SK-MEL-5 (cell line): ENCODE measurements at regions not wholly inside any gene's neighbourhood (a gene's known extent, or its start where the extent isn't known, plus 50 kb on each side); places are given as distances from the start of the nearest gene placed in this dataset.
"Not testable (repeated sequence)": the region's sequence is repeated elsewhere in the genome, so short reads cannot be mapped to it uniquely, and the experiment has no call there.

Source experiments
- DNase-seq: peaks from one replicate; pipeline ENCODE4 v3.0.0-alpha.2; 2016; ENCODE audit warnings: low read depth, low spot score
- in situ Hi-C: cut with HindIII; loops from 2 replicates; pipeline ENCODE4 v1.10.0; 2016; ENCODE audit warnings: low sequenced_read_pairs, high pct_unique_total_duplicates, low pct_unique_long_range_greater_than_20kb

GRCh38 chr15:99478977-99479376 is 86.8 kb upstream of the MEF2A start:
- DNase-seq = no peak
- in situ Hi-C loops = no loop called here

GRCh38 chr15:99480016-99480810 is 85.6 kb upstream of the MEF2A start:
- in situ Hi-C loops = no loop called here
- no peak for DNase-seq

DNA sequence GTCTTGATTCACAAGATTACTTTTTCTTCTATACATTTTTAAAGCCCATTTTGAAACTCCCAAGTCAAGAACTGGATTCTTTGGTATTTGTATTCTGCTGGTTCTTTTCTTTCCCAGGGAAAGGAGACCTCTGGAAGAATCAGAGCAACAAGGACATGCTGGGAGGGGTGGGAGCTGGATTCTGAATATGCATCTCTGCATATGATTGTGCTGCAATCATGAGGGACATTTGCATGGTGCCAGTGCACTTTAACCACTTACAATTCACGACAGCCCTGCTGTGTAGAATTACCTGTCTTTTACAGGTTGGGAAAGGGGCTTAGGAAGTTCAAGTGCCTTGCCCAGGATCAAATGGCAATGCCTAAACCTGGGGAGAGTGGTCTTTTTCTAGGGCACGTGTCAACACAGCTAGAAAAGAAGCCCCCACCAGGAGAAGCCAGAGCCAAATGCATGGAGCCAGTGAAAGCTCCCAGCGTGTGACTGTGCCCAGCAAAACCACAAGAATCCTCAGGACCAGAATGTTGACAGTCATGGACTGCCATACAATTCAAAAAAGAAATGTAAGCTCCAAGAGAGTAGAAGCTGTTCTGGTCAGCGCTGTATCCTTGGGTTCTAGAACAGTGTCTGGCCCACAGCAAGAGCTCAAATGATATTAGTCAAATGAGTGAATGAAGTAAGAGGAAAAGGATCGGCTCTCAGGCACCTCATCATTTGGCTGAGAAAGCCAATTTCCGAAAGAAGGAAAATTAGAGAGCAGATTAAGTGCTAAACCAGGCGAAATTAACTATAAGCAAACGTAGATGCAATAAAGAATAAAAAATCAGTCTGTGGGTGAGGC is 84.5 kb upstream of the MEF2A start:
- in situ Hi-C loops = no loop called here
- no peak for DNase-seq

DNA sequence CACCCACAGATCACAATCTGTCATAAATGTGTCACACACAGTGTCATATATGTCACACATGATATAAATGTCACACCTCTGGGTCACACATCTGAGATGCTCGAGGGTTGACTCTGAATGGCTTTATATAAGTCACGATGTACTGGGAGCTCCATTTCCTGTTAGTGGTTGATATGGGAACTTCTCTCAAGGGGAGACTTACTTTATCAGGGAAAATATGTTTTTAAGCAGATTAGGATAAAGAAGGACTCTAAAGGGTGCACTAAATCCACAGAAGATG is 83.9 kb upstream of the MEF2A start:
- in situ Hi-C loops = no loop called here
- DNase-seq = no peak

GRCh38 chr15:99482993-99483392 is 82.8 kb upstream of the MEF2A start:
- no peak for DNase-seq
- in situ Hi-C loops = no loop called here

- in situ Hi-C loops = no loop called here
- peak; percentile 53 for DNase-seq
Observed at GRCh38 chr15:99485153-99485961, 80.4 kb upstream of the MEF2A start.

DNA sequence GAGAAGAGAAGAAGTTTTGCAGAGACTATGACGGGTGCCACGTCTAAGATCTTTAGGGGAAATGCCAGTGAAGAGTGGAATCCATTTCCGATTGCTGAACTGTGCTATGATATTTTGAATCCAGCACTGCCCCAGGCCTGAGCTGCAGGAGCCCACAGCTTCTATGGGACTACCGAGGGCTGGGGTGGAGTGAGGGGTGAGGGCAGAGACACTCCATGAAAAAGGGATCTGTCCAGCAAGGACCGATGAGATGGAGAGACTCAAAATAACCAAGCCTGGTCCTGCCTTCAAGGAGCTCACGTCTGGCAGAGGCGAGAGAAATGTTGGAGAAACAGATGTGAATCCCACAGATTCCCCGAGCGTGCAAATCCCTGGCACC is 79.8 kb upstream of the MEF2A start:
- DNase-seq = no peak
- in situ Hi-C loops = no loop called here

DNA sequence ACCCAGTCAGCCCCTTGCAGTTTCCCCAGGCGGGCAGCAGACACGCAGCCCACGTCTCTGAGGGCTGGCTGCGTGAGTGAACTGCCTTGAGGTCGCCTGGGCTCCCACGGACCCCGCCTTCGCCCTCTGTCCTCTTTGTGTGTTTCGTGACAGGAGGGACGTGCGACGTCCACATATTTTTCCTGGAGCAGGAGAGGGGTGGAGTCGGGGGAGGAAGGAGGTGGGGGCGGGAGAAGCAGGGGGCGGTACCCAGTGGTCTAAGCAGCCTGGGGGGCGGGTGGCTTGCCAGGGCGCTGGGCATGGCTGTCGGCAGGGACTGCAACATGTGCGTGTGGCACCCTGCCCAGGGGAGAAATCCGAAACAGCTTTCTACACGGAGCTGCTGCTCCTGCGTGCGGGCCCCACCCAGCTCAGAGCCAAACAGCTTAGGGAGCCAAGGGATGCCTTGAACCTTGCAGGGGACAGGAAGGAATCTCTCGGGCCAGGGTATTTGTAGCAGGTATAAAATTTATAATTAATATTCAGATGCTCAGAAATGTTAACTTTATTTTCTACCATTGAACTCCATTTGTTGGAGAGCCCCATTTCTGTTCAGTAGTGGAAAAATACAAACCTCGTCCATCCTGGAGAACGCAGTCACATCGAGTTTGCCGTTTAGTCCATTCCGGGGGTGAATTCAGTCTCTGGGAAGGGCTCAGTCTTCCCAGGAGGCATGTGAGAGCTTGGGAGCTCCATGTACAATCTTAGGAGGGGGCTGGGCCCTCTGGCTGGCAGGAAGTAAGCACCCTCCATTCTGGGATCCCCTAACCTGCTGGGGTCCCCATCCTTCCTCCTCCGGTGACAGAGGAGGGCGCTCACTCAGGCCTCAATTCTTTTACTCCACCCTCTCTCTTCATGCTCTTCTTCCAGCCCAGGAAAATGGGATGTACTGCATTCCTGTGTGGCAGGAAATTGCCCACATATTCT is 79.1 kb upstream of the MEF2A start:
- DNase-seq = peak; percentile 62
- in situ Hi-C loops = no loop called here

DNA sequence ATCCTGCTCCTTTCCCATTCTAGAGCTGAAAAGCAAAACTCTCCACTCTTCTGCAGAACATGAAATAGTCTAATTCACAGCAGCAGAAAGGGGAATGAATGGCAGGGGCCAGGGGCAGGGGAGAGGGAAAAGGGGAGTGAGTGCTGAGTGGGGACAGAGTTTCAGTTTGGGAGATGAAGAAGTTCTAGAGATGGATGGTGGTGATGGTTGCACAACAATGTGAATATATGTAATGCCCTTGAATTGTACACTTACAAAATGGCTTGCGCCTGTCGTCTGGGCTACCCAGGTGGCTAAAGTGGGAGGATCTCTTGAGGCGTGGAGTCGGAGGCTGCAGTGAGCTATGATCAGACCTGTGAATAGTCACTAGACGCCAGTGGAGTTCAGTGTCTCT is 78.5 kb upstream of the MEF2A start:
- DNase-seq = no peak
- in situ Hi-C loops = no loop called here

DNA sequence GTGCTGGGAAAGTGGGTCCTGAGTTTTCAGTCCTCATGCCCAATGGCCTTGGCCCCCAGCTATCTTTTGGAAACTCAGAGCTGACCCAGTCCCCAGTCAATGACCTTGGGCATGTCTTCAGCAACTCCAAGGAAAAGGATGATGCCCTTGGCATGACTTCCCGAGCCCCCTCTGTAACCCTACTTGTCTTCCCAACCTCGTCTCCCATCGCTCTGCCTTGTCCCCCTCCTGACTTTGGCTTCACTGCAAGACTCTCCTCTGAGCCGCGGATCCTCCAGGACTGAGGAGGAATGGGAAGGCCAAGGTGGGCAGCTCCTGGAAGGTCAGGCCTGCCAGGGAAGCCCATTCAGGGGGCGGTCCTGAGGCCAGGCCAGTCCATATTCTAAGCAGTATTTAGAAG is 73.5 kb upstream of the MEF2A start:
- in situ Hi-C loops = no loop called here
- DNase-seq = no peak

DNA sequence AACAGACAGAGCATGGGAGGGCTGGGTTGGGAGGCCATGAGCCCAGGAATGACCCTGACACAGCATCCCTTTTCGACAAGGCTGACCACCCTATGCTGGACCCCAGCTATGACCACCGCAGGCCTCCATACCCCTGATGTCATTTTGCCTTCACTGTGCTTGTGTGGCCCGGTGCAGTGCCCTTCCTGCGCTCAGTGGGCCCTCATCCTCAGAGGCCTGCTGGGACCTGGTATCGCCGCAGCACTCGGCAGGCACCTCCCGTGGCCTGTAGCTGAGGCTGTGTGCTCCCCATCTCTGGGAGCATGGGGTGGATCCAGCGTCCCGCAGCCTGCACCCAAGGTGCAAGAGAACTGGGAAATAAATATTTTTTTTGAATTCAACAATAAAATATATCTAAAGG is 73.1 kb upstream of the MEF2A start:
- no peak for DNase-seq
- in situ Hi-C loops = no loop called here

DNA sequence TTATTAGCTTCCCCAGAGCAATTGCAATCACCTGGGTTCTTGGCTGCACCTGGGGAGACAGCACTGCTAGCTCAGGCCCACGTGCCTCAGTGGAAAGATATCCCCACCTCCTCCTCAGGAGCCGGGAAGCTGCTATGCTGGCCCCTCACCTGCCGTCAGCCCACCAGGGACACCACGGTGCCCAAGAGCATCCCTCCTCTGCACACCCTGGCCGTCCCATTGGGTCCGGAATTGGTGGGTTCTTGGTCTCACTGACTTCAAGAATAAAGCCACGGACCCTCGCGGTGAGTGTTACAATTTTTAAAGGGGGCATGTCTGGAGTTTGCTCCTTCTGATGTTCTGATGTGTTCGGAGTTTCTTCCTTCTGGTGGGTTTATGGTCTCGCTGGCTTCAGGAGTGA is 72.3 kb upstream of the MEF2A start:
- in situ Hi-C loops = no loop called here
- DNase-seq = no peak

DNA sequence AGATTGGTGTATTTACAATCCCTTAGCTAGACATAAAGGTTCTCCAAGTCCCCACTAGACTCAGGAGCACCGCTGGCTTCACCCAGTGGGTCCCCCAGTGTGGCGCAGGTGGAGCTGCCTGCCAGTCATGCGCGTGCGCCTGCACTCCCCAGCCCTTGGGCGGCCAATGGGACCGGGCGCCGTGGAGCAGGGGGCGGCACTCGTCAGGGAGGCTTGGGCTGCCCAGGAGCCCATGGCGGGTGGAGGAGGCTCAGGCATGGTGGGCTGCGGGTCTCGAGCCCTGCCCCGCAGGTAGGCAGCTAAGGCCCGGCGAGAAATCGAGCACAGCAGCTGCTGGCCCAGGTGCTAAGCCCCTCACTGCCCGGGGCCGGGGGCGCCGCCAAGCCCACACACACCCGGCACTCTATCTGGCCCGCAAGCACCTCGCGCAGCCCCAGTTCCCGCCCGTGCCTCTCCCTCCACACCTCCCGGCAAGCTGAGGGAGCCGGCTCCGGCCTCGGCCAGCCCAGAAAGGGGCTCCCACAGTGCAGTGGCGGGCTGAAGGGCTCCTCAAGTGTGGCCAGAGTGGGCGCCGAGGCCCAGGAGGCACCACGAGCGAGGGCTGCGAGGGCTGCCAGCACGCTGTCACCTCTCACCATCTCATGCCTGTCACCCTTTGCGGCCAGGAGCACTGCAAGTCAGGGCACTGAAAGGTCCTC is 71.1 kb upstream of the MEF2A start:
- DNase-seq, in situ Hi-C loops: not testable (repeated sequence)

DNA sequence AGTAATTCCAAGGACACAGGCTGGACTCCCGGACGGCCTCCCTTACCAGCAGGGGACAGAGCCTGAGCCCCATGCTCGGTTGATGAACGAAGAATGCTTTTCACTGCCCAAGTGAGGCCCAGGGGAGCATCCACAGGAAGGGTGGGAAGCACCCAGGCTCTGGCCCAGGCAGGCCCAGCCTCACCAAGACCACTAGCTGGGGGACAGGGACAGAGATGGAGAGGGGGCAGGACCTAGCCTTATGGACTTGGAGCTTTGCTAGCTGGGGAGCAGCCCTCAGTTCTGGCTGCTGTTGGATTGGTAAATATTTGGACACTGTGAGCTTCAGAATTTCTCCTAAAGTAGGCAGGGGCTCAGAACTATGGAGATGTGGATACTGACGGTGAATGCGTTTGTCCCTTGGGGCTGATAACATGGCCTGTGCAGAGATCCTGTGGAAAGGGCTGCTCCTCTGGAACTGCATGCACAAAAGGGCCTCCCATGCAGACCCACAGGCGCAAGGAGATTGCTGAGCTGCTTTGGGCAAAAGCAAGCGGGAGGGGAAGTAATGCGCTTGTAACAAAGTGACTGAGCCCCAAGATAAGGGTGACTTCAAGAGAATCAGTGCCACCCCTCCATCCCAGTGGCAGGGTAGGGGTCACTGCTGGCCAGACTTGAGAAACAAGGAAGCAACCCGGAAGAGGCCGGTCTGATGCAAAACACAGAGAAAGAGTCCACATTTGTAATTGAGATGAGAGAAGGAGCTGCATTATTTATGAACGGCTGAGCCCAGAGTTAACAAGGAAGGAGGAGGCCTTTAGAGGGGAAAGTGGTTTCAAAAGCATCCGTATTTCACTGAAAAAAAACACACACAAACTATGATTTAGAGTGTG is 70.1 kb upstream of the MEF2A start:
- in situ Hi-C loops = no loop called here

DNA sequence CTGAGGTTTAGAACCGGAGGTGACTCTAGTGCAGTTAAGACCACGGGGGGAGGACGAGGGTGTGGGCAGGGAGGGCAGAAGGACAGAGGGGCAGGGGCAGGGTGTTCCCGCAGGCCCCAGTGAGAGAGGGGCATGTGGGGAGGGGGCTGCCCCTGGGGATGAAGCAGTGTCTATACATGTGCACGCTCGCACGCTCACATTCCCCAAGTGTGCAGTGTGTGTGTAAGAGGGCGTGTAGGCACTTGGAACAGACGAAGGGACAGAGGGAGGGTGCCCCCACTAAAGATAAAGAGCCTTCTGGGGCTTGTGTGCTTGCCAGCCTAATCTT is 69.5 kb upstream of the MEF2A start:
- in situ Hi-C loops = no loop called here
- no peak for DNase-seq

More for the DNA sequence above, 70.1 kb upstream of the MEF2A start:
- no peak for DNase-seq

DNA sequence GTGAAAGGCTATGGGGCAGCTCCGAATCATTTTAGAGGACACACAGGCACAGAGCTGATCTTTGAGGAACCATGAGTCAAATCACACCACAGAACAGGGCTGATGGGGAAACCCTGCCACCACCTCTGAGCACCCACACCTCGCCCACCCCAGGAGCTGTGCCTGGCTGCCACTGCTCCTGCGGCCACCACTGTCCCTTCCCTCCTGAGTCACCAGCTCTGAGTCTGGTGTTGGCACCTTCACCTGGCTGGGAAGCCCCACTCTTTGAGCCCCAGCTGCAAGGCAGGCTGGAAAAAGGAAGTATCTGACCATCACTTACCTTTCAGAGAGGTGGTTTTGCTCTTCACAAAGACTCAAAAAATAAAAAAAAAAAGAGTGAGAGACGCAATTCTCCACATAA is 63.6 kb upstream of the MEF2A start:
- no peak for DNase-seq
- in situ Hi-C loops = no loop called here
